GM21737 (cell line): ENCODE measurements at regions not wholly inside any gene's neighbourhood (a gene's known extent, or its start where the extent isn't known, plus 50 kb on each side); places are given as distances from the start of the nearest gene placed in this dataset.

Experiments used
- ATAC-seq: cut with Tn5 transposase; IDR thresholded peaks from one replicate; pipeline ENCODE4 v1.9.1; 2021; ENCODE audit warnings: mild to moderate bottlenecking, moderate library complexity; ENCODE audit not compliant: unreplicated experiment

GRCh38 chr13:97627566-97627965 lies 193.6 kb downstream of the RAP2A start:
- ATAC-seq, result no peak

- ATAC-seq, result no peak
These were observed 195.8 kb downstream of the RAP2A start for GRCh38 chr13:97629601-97630272.

GRCh38 chr13:97630725-97631124 lies 196.8 kb downstream of the RAP2A start:
- ATAC-seq, result no peak

GRCh38 chr13:97631158-97631557 lies 197.2 kb downstream of the RAP2A start:
- ATAC-seq, result no peak

- no peak for ATAC-seq
These were observed 205.3 kb downstream of the RAP2A start for GRCh38 chr13:97639236-97639635.

- no peak for ATAC-seq
These were observed 206.3 kb downstream of the RAP2A start for GRCh38 chr13:97640268-97640667.

- ATAC-seq, result no peak
These were observed 214.4 kb downstream of the RAP2A start for GRCh38 chr13:97648171-97648880.

GRCh38 chr13:97648881-97649224 lies 214.9 kb downstream of the RAP2A start:
- ATAC-seq, result no peak

- no peak for ATAC-seq
These were observed 219.6 kb downstream of the RAP2A start for GRCh38 chr13:97653443-97654140.

GRCh38 chr13:97654236-97654635 lies 220.3 kb downstream of the RAP2A start:
- no peak for ATAC-seq

- ATAC-seq, result no peak
These were observed 224.6 kb downstream of the RAP2A start for GRCh38 chr13:97658556-97658955.

- no peak for ATAC-seq
These were observed 225.6 kb downstream of the RAP2A start for GRCh38 chr13:97659602-97660001.

GRCh38 chr13:97660594-97661260 lies 226.8 kb downstream of the RAP2A start:
- ATAC-seq, result no peak

- no peak for ATAC-seq
These were observed 252.6 kb downstream of the RAP2A start for GRCh38 chr13:97686594-97686993.

GRCh38 chr13:97692628-97693027 lies 258.7 kb downstream of the RAP2A start:
- ATAC-seq, result no peak

- no peak for ATAC-seq
These were observed 257.8 kb upstream of the IPO5 start for GRCh38 chr13:97695684-97696083.

GRCh38 chr13:97696921-97697320 lies 256.6 kb upstream of the IPO5 start:
- no peak for ATAC-seq

GRCh38 chr13:97700306-97700848 lies 253.1 kb upstream of the IPO5 start:
- ATAC-seq, result no peak

GRCh38 chr13:97702614-97703013 lies 250.9 kb upstream of the IPO5 start:
- ATAC-seq, result no peak

GRCh38 chr13:97710797-97711196 lies 242.7 kb upstream of the IPO5 start:
- no peak for ATAC-seq

- ATAC-seq, result no peak
These were observed 240.7 kb upstream of the IPO5 start for GRCh38 chr13:97712770-97713169.
